Vagina (tissue), 2 donors: ENCODE measurements at regions not wholly inside any gene's neighbourhood (a gene's known extent, or its start where the extent isn't known, plus 50 kb on each side); places are given as distances from the start of the nearest gene placed in this dataset.

ENCODE experiments used
- CTCF ChIP-seq, 3 experiments: fragments of 450-650 bp in 2 of 3; fragments of 200-600 bp in 1 of 3; sonication (generic) in 1 of 3; IDR thresholded peaks; one replicate each; pipeline ENCODE4 v1.5.1; 2017 to 2019; ENCODE audit warnings: antibody characterized with exemption in 3 of 3, mild to moderate bottlenecking in 2 of 3, moderate library complexity in 2 of 3
- POLR2A ChIP-seq, 2 donors: fragments of 450-650 bp; IDR thresholded peaks; one replicate each; pipeline ENCODE4 v1.6.1; 2017; ENCODE audit warnings: antibody characterized with exemption in 2 of 2, mild to moderate bottlenecking in 2 of 2, moderate library complexity in 2 of 2
- POLR2AphosphoS5 ChIP-seq, 2 donors: sonication (generic); formaldehyde crosslinking; IDR thresholded peaks; one replicate each; pipeline ENCODE4 v1.9.0; 2017; ENCODE audit warnings: antibody characterized with exemption in 2 of 2, mild to moderate bottlenecking in 2 of 2, low read depth in 1 of 2; ENCODE audit not compliant: insufficient read depth in 1 of 2

- TF ChIP-seq CTCF (IDR thresholded peaks at IDR 0.05) (no peak), POLR2A (IDR thresholded peaks at IDR 0.05) (no peak), POLR2AphosphoS5 (IDR thresholded peaks at IDR 0.05; ENCODE audit: insufficient read depth in 1 of 2, low read depth in 1 of 2) (peak in 1 of 2 donors; percentile 2)
Measured at GRCh38 chr11:76604081-76604625, 66.4 kb downstream of the LRRC32 start.
